ENCODE measurements at regions not wholly inside any gene's neighbourhood (a gene's known extent, or its start where the extent isn't known, plus 50 kb on each side); places are given as distances from the start of the nearest gene placed in this dataset.

DNA sequence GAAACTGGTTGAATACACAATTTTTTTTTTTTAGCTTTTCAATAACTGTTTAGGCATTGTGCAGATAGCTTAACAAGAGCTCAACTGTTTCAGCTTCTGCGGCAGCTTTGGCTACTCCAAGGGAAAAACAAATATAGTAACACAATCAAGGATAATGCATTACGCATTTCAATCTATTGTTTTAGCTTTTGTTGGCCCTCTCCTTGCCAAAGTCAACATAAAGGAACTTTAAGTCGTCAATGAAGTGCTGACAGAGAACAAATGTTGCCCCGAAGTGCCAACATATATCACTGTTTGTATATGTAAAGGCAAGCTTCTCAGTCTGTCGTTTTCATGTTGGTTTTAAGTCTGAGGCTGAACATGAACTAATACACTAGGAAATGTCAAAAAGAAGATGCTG, 1087.4 kb upstream of the FLRT2 start:
- TF ChIP-seq, protein P1, sequence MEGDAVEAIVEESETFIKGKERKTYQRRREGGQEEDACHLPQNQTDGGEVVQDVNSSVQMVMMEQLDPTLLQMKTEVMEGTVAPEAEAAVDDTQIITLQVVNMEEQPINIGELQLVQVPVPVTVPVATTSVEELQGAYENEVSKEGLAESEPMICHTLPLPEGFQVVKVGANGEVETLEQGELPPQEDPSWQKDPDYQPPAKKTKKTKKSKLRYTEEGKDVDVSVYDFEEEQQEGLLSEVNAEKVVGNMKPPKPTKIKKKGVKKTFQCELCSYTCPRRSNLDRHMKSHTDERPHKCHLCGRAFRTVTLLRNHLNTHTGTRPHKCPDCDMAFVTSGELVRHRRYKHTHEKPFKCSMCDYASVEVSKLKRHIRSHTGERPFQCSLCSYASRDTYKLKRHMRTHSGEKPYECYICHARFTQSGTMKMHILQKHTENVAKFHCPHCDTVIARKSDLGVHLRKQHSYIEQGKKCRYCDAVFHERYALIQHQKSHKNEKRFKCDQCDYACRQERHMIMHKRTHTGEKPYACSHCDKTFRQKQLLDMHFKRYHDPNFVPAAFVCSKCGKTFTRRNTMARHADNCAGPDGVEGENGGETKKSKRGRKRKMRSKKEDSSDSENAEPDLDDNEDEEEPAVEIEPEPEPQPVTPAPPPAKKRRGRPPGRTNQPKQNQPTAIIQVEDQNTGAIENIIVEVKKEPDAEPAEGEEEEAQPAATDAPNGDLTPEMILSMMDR (IDR thresholded peaks at IDR 0.05), result no peak
- no peak for TF ChIP-seq EP300 (IDR thresholded peaks at IDR 0.05)

All from upper lobe of left lung (tissue), 4 donors.